ENCODE measurements at regions not wholly inside any gene's neighbourhood (a gene's known extent, or its start where the extent isn't known, plus 50 kb on each side); places are given as distances from the start of the nearest gene placed in this dataset.

GRCh38 chr7:1340031-1340430 is 107.4 kb downstream of the UNCX start:
- no peak for TF ChIP-seq POLR2A (IDR thresholded peaks at IDR 0.05)
- Histone ChIP-seq H3K27ac (no peak overlapping the region), H3K4me3 (no peak overlapping the region), H3K4me1 (replicated peaks in 1 of 2) (no peaks in the 10 kb centered on the region), H3K36me3 (replicated peaks in 1 of 2) (no peaks in the 10 kb centered on the region), H3K9me3 (replicated peaks in 1 of 3) (peaks cover 0 to 5% (median 0%) of the 10 kb centered on the region in 3 donors), H3K27me3 (peaks cover 7% of the 10 kb centered on the region)
- WGBS, 4 donors: 38 to 64% (median 56%) methylated on average over 3 of the region's 3 CpGs
- intact Hi-C loops (cut with DNase I): no loop called here
- DNase-seq: no peak

- H3K4me3 ChIP-seq: no peak overlapping the region
- no peak for DNase-seq
- H3K9me3 ChIP-seq (replicated peaks in 1 of 3): peaks cover 0 to 5% (median 0%) of the 10 kb centered on the region in 3 donors
- TF ChIP-seq CTCF (IDR thresholded peaks at IDR 0.05) (no peak), POLR2A (IDR thresholded peaks at IDR 0.05) (no peak)
- no peaks in the 10 kb centered on the region for H3K4me1 ChIP-seq (replicated peaks in 1 of 2)
- no peak overlapping the region for H3K27ac ChIP-seq
- peaks cover 7% of the 10 kb centered on the region for H3K27me3 ChIP-seq
- no peaks in the 10 kb centered on the region for H3K36me3 ChIP-seq (replicated peaks in 1 of 2)
- WGBS, 4 donors: 45 to 54% (median 47%) methylated on average over 15 to 29 of the region's 29 CpGs
- intact Hi-C loops (cut with DNase I): no loop called here
Observed at GRCh38 chr7:1340461-1341360, 108.0 kb downstream of the UNCX start.

GRCh38 chr7:1341361-1342089 is 108.9 kb downstream of the UNCX start:
- intact Hi-C loops (cut with DNase I): no loop called here
- 58 to 71% (median 65%) methylated on average over 8 to 20 of the region's 20 CpGs for WGBS, 4 donors
- no peak overlapping the region for H3K27ac ChIP-seq
- peaks cover 0 to 5% (median 0%) of the 10 kb centered on the region in 3 donors for H3K9me3 ChIP-seq (replicated peaks in 1 of 3)
- TF ChIP-seq POLR2A (IDR thresholded peaks at IDR 0.05): no peak
- no peak for TF ChIP-seq CTCF (IDR thresholded peaks at IDR 0.05)
- no peaks in the 10 kb centered on the region for H3K4me1 ChIP-seq (replicated peaks in 1 of 2)
- H3K36me3 ChIP-seq (replicated peaks in 1 of 2): no peaks in the 10 kb centered on the region
- peaks cover 8% of the 10 kb centered on the region for H3K27me3 ChIP-seq
- no peak for DNase-seq
- no peak overlapping the region for H3K4me3 ChIP-seq

- Histone ChIP-seq H3K27ac (no peak overlapping the region), H3K27me3 (peaks cover 15% of the 10 kb centered on the region), H3K4me1 (replicated peaks in 1 of 2) (no peaks in the 10 kb centered on the region), H3K9me3 (replicated peaks in 1 of 3) (peaks cover 0 to under 1% (median 0%) of the 10 kb centered on the region in 3 donors), H3K4me3 (no peak overlapping the region), H3K36me3 (replicated peaks in 1 of 2) (no peaks in the 10 kb centered on the region)
- intact Hi-C loops (cut with DNase I): no loop called here
- DNase-seq: no peak
- WGBS, 4 donors: 48 to 87% (median 73%) methylated on average over 6 to 12 of the region's 12 CpGs
- no peak for TF ChIP-seq POLR2A (IDR thresholded peaks at IDR 0.05)
- no peak for TF ChIP-seq CTCF (IDR thresholded peaks at IDR 0.05)
Observed at GRCh38 chr7:1342090-1342640, 109.5 kb downstream of the UNCX start.

Measured in adrenal gland (tissue), 9 donors.